GM12878 (cell line): ENCODE measurements at regions not wholly inside any gene's neighbourhood (a gene's known extent, or its start where the extent isn't known, plus 50 kb on each side); places are given as distances from the start of the nearest gene placed in this dataset.

Experiments used
- ATAC-seq: fragments of 200-7000 bp; cut with Tn5 transposase; 3 replicates; pipeline ENCODE4 v1.9.1; 2020; ENCODE audit warnings: mild to moderate bottlenecking, moderate library complexity
- BruUV-seq: library from RNA; stranded (reverse); fragments of 400-500 nt; replicated peaks from 2 replicates; lab custom pipeline; 2021; lab: Mats Ljungman, UMichigan
- CTCF ChIA-PET: fragments of 300-600 bp; sonication (Branson Sonifier 250); formaldehyde crosslinking; extraction: SDS; loops from one replicate; lab custom pipeline; 2021; ENCODE audit warnings: inconsistent platforms; lab: Yijun Ruan, JAX
- POLR2A ChIA-PET: fragments of 350-600 bp; formaldehyde crosslinking; extraction: SDS; loops from one replicate; lab custom pipeline; 2021; ENCODE audit warnings: inconsistent platforms; lab: Charles Lee
- RAD21 ChIA-PET: fragments of 300-600 bp; sonication (Branson Sonifier 250); formaldehyde crosslinking; loops from one replicate; lab custom pipeline; 2023; ENCODE audit warnings: antibody characterized with exemption; ENCODE audit not compliant: unreplicated experiment; lab: Charles Lee
- SMC1A ChIA-PET: fragments of 300-600 bp; sonication (Branson Sonifier 250); formaldehyde crosslinking; loops from one replicate; lab custom pipeline; 2023; ENCODE audit not compliant: unreplicated experiment, uncharacterized antibody; lab: Charles Lee
- DNase-seq: peaks from one replicate; pipeline ENCODE4 v3.0.0-alpha.2; 2011; ENCODE audit warnings: low read depth, low spot score
- FAIRE-seq: peaks from 3 replicates; lab custom pipeline; 2011; peaks lifted over from hg19 to GRCh38; lab: Jason Lieb, UNC
- H2AFZ ChIP-seq: 2 replicates; pipeline ENCODE4 v1.6.0; 2011; ENCODE audit warnings: low read depth, low read length, control low read depth; ENCODE audit not compliant: control insufficient read depth
- H3K27ac ChIP-seq: 2 replicates; pipeline ENCODE4 v1.5.1; 2011; ENCODE audit warnings: control low read depth; ENCODE audit not compliant: control insufficient read depth, insufficient read depth
- H3K27me3 ChIP-seq, 2 experiments: replicated peaks in 1 of 2; 2 replicates each; pipeline versions ENCODE4 v1.6.0 to v1.6.1; 2011; ENCODE audit warnings: low read length in 1 of 2; ENCODE audit not compliant: control insufficient read depth in 2 of 2, insufficient read depth in 2 of 2
- H3K36me3 ChIP-seq, 2 experiments: 2 replicates each; pipeline ENCODE4 v1.5.1; 2011; ENCODE audit warnings: low read length in 1 of 2; ENCODE audit not compliant: control insufficient read depth in 2 of 2, insufficient read depth in 2 of 2
- H3K4me1 ChIP-seq: 2 replicates; pipeline ENCODE4 v1.6.1; 2011; ENCODE audit warnings: mild to moderate bottlenecking, low read length, moderate library complexity, mixed read lengths; ENCODE audit not compliant: control insufficient read depth, insufficient read depth
- H3K4me2 ChIP-seq: 2 replicates; pipeline ENCODE4 v1.6.0; 2011; ENCODE audit warnings: control low read depth; ENCODE audit not compliant: control insufficient read depth, insufficient read depth
- H3K4me3 ChIP-seq: fragments of 200-600 bp; sonication (generic); 2 replicates; pipeline ENCODE4 v1.5.1; 2016
- H3K79me2 ChIP-seq: 2 replicates; pipeline ENCODE4 v1.6.0; 2011; ENCODE audit warnings: low read length; ENCODE audit not compliant: control insufficient read depth, insufficient read depth
- H3K9ac ChIP-seq: 2 replicates; pipeline ENCODE4 v1.8.0; 2011; ENCODE audit warnings: low read length, control low read depth, mixed read lengths; ENCODE audit not compliant: control insufficient read depth, insufficient read depth
- H3K9me3 ChIP-seq: replicated peaks from 3 replicates; pipeline ENCODE4 v1.5.1; 2011; ENCODE audit warnings: mild to moderate bottlenecking, low read length; ENCODE audit not compliant: control insufficient read depth, insufficient read depth
- H4K20me1 ChIP-seq: 2 replicates; pipeline ENCODE4 v1.6.0; 2011; ENCODE audit not compliant: control insufficient read depth, insufficient read depth
- ATF7 ChIP-seq: fragments of 450-650 bp; IDR thresholded peaks from 2 replicates; pipeline ENCODE4 v1.6.1; 2016; ENCODE audit warnings: low read depth, mild to moderate bottlenecking
- EZH2 ChIP-seq: IDR thresholded peaks from 2 replicates; pipeline ENCODE4 v1.6.1; 2012; ENCODE audit warnings: low read depth, mild to moderate bottlenecking, control low read depth, inconsistent platforms, low read length, borderline replicate concordance; ENCODE audit not compliant: control insufficient read depth
- FOS ChIP-seq: IDR thresholded peaks from 3 replicates; pipeline ENCODE4 v1.6.1; 2011; ENCODE audit warnings: borderline replicate concordance; ENCODE audit not compliant: insufficient read length; ENCODE audit errors: extremely low read depth
- MEF2A ChIP-seq: IDR thresholded peaks from 2 replicates; pipeline ENCODE4 v1.6.1; 2011; ENCODE audit warnings: low read depth, mild to moderate bottlenecking, low read length, moderate library complexity; ENCODE audit not compliant: insufficient read depth
- NFXL1 ChIP-seq: fragments of 450-650 bp; IDR thresholded peaks from 2 replicates; pipeline ENCODE4 v1.6.1; 2017; ENCODE audit warnings: antibody characterized with exemption, mild to moderate bottlenecking, borderline replicate concordance
- NFYB ChIP-seq: IDR thresholded peaks from 2 replicates; pipeline ENCODE4 v1.6.1; 2011; ENCODE audit warnings: low read depth, mild to moderate bottlenecking, low read length, improper control_type of control experiment, moderate library complexity; ENCODE audit not compliant: insufficient read depth
- NR2F1 ChIP-seq: fragments of 450-650 bp; conservative IDR thresholded peaks from 2 replicates; pipeline ENCODE4 v1.6.1; 2017; ENCODE audit warnings: mild to moderate bottlenecking
- POLR2AphosphoS2 ChIP-seq: IDR thresholded peaks from 2 replicates; pipeline ENCODE4 v1.6.1; 2011; ENCODE audit warnings: low read depth, mild to moderate bottlenecking, low read length, improper control_type of control experiment, moderate library complexity
- SUZ12 ChIP-seq: fragments of 200-600 bp; sonication (generic); IDR thresholded peaks from one replicate; pipeline ENCODE4 v1.6.1; 2018; ENCODE audit warnings: antibody characterized with exemption, mild to moderate bottlenecking; ENCODE audit not compliant: unreplicated experiment
- ZNF24 ChIP-seq: fragments of 450-650 bp; IDR thresholded peaks from 2 replicates; pipeline ENCODE4 v1.6.1; 2017; ENCODE audit warnings: antibody characterized with exemption, mild to moderate bottlenecking
- in situ Hi-C: fragments of 300-500 bp; cut with MboI; formaldehyde crosslinking; loops from 9 replicates; pipeline ENCODE4 v1.14.3; 2018; ENCODE audit warnings: mixed read lengths
- intact Hi-C: fragments of 100-400 bp; cut with micrococcal nuclease; formaldehyde crosslinking; loops from one replicate; pipeline ENCODE4 v1.14.2; 2022; ENCODE audit not compliant: unreplicated experiment
- TF ChIP-seq, protein P1 (sequence below): fragments of 450-650 bp; IDR thresholded peaks from 2 replicates; pipeline ENCODE4 v1.6.1; 2017; ENCODE audit warnings: mild to moderate bottlenecking, low read depth, inconsistent platforms; ENCODE audit not compliant: poor library complexity, severe bottlenecking

GRCh38 chr11:22133776-22134175 is 59.1 kb upstream of the ANO5 start:
- BruUV-seq: no TSS peak
- FAIRE-seq: no peak
- RAD21 ChIA-PET: no interaction called here

More at GRCh38 chr11:22133776-22134175, 59.1 kb upstream of the ANO5 start:
- H3K9me3 ChIP-seq: no peaks in the 10 kb centered on the region
- no peak for TF ChIP-seq POLR2AphosphoS2
- no peak for TF ChIP-seq NR2F1
- TF ChIP-seq NFXL1: no peak
- TF ChIP-seq FOS: no peak
- TF ChIP-seq, protein P1, sequence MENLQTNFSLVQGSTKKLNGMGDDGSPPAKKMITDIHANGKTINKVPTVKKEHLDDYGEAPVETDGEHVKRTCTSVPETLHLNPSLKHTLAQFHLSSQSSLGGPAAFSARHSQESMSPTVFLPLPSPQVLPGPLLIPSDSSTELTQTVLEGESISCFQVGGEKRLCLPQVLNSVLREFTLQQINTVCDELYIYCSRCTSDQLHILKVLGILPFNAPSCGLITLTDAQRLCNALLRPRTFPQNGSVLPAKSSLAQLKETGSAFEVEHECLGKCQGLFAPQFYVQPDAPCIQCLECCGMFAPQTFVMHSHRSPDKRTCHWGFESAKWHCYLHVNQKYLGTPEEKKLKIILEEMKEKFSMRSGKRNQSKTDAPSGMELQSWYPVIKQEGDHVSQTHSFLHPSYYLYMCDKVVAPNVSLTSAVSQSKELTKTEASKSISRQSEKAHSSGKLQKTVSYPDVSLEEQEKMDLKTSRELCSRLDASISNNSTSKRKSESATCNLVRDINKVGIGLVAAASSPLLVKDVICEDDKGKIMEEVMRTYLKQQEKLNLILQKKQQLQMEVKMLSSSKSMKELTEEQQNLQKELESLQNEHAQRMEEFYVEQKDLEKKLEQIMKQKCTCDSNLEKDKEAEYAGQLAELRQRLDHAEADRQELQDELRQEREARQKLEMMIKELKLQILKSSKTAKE: no peak
- TF ChIP-seq ATF7: no peak
- TF ChIP-seq SUZ12: no peak
- TF ChIP-seq EZH2: no peak
- TF ChIP-seq NFYB: no peak
- no peak for TF ChIP-seq ZNF24
- no peak for TF ChIP-seq MEF2A
- ChIA-PET SMC1A (interaction anchor here (0.6 kb wide), 1 partner anchor 1191 kb away, joined by 3 read pairs; no protein-coding TSS in a partner anchor), CTCF (no interaction called here), POLR2A (no interaction called here)
- intact Hi-C loops (loop anchor here (5.0 kb wide), 1 partner anchor 1486 kb away; no protein-coding TSS in a partner anchor), in situ Hi-C loops (loop anchor here (10.0 kb wide), 1 partner anchor 1489 kb away; no protein-coding TSS in a partner anchor)
- H4K20me1 ChIP-seq: no peaks in the 10 kb centered on the region
- H3K27ac ChIP-seq: no peak overlapping the region
- no peak overlapping the region for H2AFZ ChIP-seq
- H3K4me2 ChIP-seq: no peak overlapping the region
- H3K4me1 ChIP-seq: no peaks in the 10 kb centered on the region
- H3K9ac ChIP-seq: no peak overlapping the region
- no peak overlapping the region for H3K4me3 ChIP-seq
- ATAC-seq (no peak), DNase-seq (no peak)
- H3K79me2 ChIP-seq: no peaks in the 10 kb centered on the region
- H3K27me3 ChIP-seq: no peaks in the 10 kb centered on the region
- no peaks in the 10 kb centered on the region for H3K36me3 ChIP-seq
